GM20431 (cell line): ENCODE measurements at regions not wholly inside any gene's neighbourhood (a gene's known extent, or its start where the extent isn't known, plus 50 kb on each side); places are given as distances from the start of the nearest gene placed in this dataset.
"Not testable (repeated sequence)": the region's sequence is repeated elsewhere in the genome, so short reads cannot be mapped to it uniquely, and the experiment has no call there.

Source experiments
- in situ Hi-C: fragments of 300-500 bp; cut with MseI, MboI; formaldehyde crosslinking; loops from one replicate; pipeline ENCODE4 v1.15.0; 2020; ENCODE audit warnings: low sequenced_read_pairs; ENCODE audit not compliant: unreplicated experiment

DNA sequence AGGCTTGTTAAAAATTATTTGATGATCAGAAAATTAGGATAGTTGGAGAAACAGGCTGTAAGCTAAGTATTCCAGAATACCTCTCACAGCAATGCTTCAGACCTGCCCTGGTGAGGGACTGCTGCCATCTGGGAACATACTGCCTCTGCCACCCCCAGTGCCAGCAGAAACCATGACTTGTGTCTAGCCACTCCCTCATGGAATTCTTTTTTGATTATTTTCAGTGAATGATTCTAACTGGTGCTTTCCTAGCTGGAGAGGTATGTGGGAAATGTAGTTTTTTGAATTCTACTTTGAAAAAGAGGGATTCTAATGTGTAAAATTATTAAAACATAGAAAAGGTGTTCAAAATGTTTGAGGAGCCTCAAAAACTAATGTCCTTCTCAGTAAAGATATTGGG is 126.3 kb downstream of the HMHB1 start:
- in situ Hi-C loops, result no loop called here

DNA sequence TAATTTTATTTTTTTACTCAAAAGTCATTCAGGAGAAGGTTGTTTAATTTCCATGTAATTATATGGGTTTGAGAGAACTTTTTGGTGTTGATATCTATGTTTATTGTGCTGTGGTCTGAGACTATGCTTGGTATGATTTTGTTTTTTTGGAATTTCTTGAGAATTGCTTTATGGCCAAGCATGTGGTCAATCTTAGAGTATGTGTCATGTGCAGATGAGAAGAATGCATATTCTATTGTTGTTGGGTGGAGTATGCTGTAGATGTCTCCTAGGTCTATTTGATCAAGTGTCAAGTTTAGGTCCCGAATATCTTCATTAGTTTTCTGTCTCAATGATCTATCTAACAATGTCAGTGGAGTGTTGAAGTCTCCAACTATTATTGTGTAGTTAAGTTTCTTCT is 134.9 kb downstream of the HMHB1 start:
- in situ Hi-C loops, result no loop called here

DNA sequence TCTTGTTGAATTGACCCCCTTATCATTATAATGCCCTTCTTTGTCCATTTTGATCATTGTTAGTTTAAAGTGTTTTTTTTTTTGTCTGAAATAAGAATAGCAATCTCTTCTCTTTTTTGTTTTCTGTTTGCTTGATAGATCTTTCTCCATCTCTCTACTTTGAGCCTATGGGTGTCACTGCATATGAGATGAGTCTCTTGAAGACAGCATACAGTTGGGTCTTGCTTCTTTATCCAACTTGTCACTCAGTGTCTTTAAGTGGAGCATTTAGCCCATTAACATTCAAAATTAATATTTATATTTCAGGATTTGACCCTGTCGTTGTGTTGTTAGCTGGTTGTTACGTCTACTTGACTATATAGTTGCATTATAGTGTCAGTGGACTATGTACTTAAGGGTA is 135.4 kb downstream of the HMHB1 start:
- in situ Hi-C loops, result no loop called here

DNA sequence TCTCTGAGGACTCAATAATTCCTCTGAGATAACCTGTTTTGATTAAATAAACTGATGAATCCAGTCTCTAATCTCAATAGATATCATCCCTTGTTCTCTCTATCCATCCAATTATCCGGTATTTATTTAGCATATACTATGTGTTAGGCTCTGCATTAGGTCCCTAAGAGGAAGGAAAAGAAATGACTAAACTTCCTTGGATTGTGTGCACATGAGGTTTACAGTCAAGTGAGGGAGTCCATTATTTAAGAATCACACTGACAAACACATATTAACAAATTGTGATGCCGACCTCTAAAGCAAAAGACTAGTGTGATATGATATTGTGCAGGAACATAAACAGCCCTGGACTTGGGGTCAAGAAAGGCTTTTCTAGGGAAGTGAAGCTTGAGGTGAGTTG is 140.8 kb downstream of the HMHB1 start:
- in situ Hi-C loops, result loop anchor here (25.0 kb wide), 1 partner anchor 1041 kb away; no protein-coding TSS in a partner anchor

DNA sequence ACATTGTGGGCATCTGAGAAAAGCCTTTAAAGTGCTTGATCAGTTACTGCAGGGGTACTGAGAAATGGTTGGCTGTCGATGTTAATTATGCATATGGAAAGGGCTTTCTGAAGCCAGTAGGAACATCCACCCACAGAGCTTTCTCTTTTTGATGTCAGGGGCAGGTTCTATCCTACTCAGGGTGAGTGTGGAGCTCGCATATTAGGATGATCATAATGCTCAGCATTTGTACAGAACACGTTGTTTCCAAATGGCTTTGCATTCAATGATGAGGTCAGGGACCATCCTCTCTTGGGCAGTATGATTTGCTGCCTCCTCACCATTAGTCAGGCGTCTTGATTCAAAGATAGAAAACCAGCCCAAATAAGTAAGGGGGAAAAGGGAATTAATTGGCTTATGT is 141.9 kb downstream of the HMHB1 start:
- in situ Hi-C loops, result loop anchor here (25.0 kb wide), 1 partner anchor 1042 kb away; no protein-coding TSS in a partner anchor

DNA sequence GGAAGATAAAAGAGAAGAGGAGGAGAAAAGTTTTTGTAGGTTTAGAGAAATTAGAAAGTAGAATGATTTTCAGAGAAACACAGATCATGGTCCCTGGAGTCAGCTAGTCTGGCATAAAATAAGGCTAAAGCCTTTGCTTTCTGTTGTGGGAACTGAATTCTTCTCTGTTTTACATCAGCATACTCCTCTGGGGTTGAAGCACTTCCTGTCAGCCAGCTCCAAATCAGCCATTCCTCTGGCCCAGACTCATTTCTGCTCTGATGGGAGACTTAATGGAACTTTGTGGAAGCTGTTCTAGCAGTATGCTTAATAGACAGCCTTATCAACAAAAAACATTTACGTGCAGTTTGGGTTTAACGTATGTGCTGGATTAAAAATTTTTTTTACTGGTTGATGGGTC is 143.2 kb downstream of the HMHB1 start:
- in situ Hi-C loops, result loop anchor here (25.0 kb wide), 1 partner anchor 1043 kb away; no protein-coding TSS in a partner anchor

DNA sequence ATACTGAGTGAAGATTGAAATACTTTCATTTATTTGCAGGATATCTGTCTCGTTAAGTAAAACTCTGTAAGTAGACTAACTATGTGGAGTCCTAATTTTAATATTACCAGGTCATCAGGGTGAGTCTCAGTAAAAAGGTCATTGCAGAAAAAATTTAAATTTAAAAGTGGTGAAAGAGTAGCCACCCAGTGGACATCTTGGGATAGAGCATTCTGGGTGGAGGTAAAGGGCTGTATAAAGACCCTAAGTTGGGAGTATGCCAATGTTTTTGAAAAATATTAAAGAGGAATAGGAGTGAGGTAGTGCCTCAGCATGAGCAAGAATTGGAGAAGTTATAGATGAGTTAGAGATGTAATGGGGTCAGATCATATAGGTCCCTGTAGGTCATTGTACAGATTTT is 145.5 kb downstream of the HMHB1 start:
- in situ Hi-C loops, result loop anchor here (25.0 kb wide), 1 partner anchor 1045 kb away; no protein-coding TSS in a partner anchor

DNA sequence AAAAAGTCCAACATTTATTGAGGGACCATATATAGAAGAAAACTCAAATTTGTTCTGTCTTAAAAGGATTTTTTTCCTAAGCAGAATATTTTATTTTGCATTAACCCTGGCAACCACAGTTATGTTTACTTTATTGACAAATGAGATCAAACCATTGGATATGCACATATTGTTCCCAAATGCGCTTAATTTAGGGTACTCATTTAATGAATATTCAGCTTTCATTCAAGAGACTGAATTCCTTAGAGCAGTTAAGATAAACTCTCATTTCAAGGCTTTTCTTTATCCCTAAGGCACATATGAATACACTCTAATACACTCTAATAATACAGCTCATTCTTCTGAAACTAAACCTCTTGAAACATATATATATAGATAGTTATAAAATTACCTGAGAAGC is 150.2 kb downstream of the HMHB1 start:
- in situ Hi-C loops, result loop anchor here (25.0 kb wide), 1 partner anchor 1050 kb away; no protein-coding TSS in a partner anchor

DNA sequence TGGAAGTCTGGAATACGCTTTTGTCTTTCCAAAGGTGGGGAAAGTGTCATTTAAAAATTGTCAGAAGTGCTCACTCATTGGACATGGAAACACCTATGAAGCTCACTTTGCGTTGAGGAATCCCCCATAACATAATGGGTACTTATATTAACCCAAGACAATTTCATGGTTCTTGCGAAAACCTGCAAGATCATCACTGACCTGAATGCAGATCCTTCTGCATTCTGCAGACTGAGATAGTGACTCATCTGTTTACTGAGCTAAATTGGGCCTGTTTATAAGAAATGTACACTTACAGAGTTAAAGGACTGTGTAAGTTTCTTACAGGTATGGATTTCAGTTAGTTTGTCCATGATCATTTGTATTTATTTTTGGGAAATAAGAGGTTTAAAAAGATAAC is 153.0 kb downstream of the HMHB1 start:
- in situ Hi-C loops, result loop anchor here (25.0 kb wide), 1 partner anchor 1053 kb away; no protein-coding TSS in a partner anchor

DNA sequence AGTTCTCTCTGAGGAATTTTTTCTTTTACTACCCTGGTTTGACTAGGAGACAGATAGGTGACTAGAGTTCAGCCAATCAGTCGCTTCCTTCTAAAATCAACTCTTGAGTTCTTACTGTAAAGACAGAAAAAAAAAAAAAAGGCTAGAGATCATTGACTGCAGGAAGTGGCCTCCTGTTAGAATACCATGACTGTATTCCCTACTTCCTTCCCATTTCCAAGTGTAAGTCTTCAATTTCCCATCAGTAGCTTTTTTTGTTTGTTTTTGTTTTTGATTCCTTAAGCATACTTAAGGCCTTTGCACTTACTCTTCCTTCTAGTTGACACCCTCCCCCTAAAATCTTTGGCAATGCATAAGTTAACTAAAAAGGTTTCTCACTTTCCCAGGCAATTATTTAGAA is 154.3 kb downstream of the HMHB1 start:
- in situ Hi-C loops, result loop anchor here (25.0 kb wide), 1 partner anchor 1054 kb away; no protein-coding TSS in a partner anchor

DNA sequence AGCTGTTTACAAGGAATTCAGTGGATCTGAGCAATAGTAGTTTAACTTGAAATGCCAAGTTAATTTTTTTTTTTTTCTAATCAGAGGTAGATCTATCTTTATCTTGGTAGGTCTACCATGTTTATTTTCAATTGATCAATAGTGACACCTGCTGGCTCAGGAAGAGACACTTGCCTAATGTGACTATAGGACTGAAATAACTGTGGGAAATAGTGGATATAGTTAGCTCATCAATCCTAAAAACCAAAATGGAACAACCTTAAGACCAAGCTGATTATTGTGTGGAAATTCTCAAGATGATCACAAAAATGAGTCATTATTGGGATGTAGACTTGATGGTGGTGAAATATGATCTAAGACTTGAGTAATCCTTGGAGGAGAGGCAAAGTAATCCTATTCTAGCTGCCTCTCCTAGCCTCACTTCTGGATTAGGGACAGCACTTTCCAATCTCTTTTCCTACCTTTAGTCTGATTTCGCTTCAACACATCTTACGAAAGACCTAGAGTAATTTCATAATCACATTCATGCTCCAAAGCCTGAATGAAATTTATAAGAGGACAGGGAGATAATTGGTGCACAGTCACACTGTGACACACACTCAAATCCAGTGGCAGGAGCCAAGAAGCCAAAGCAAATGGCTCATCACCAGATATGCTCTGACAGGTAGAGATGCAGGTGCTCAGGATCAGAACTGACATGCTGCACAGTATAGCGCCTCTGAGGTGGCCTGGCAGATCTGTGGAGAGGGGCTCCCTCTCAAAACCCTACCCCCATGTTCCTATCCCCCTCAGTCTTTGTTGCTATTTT is 156.3 kb downstream of the HMHB1 start:
- in situ Hi-C loops, result loop anchor here (25.0 kb wide), 1 partner anchor 1056 kb away; no protein-coding TSS in a partner anchor

DNA sequence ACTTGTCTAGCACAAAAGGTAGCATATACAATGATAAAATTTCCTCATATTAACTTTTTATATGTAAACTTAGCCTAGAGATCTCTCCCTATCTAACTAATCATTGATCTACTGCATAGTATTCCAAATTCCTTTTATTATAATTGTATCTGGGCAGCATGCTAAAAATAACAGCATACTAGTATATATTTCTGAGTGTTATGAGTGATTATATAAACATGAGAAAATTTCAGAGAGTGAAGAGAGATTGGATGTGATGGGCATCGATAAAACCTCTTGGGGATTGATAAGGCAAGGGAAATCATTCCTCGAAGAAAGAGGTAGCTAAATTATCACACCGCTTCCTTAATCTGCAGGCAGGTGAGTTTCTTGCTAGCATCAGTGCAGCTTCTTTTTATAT is 158.2 kb downstream of the HMHB1 start:
- in situ Hi-C loops, result loop anchor here (25.0 kb wide), 1 partner anchor 1058 kb away; no protein-coding TSS in a partner anchor

DNA sequence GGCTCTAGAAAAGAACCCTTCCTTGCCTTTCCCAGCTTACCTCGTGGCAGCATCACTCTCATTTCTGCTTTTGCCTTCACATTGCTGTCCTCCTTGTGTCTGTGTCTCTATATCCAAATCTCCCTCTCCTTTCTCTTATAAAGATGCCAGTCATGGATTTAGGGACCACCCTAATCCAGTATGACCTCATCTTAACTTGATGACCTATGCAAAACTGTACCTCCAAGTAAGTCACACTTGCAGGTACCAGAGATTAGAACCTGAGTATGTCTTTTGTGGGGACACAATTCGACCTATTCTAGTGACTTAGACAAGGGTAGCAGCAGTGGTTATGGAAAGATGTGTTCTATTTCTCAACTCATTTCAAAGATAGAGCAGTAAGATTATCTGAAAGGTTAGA is 160.1 kb downstream of the HMHB1 start:
- in situ Hi-C loops, result loop anchor here (25.0 kb wide), 1 partner anchor 1060 kb away; no protein-coding TSS in a partner anchor

DNA sequence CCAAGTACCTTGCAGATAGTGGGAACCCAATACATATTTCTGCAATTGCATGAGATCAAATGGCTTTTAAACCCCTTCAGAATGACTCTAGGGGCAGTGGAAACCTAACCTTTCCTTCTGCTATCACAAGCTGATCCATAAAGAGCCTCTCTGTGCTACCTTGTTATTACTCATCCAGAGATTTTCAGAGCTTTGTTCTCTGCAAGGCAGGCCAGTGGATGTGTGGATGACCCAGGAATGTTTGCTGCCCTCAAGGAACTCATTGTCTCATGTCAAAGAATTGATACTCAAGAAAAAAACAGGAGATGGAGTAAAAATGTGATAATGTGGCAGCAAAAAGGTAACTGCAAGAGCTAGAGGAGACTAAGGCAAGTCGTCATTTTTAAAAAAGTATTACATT is 164.1 kb downstream of the HMHB1 start:
- in situ Hi-C loops, result no loop called here

DNA sequence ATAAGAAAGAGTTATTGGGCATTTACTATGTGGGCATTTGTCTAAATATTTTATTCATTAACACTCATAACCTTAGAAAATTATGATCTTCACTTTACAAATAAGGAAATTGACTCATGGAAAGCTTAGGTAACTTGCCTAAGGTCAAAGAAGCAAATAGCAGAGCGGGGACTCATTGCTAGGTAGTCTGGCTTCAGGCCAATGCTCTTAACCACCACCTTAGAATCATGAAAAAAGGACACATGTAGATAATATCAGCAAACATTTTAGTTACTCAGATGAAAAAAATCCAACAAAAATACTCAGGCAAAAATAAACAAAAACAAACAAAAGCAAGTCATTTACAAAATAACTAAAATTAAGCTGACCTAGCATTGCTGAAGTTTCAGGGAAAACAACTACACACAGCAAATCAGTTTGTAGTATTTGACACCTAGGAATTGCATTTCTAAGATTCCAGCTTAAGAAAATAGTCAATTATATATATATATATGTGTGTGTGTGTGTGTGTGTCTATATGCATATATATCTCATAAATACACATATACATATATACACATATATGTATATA is 166.0 kb downstream of the HMHB1 start:
- in situ Hi-C loops, result no loop called here

DNA sequence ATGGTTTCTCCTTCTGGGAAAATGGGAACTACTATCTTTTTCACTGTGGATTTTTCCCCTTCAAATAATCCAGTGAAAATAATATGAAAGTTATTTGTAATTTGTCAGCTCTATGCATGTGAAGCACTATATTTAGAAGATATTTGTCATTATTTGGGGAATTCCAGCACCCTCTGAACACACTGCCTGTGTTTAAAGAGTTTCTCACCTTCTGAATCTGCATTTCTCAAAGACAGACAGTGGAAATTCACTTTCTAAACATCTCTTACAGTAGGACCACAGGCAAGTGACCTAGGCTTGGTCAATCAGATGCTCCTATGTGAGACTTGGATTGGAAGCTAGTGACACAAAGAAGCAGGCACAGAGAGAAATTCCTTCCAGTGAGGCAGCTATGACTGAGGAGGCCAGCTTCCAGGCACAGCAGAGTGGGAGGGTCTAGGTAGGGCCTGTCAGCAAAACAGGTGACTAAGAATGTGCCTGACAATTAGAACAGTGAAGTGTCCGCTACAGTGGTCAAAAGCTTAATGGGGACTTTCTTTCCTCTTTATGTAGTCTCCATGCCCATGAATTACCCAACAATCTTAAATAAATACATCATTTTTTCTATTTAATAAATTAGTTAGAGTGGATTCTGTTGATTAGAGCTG is 167.2 kb downstream of the HMHB1 start:
- in situ Hi-C loops, result no loop called here

DNA sequence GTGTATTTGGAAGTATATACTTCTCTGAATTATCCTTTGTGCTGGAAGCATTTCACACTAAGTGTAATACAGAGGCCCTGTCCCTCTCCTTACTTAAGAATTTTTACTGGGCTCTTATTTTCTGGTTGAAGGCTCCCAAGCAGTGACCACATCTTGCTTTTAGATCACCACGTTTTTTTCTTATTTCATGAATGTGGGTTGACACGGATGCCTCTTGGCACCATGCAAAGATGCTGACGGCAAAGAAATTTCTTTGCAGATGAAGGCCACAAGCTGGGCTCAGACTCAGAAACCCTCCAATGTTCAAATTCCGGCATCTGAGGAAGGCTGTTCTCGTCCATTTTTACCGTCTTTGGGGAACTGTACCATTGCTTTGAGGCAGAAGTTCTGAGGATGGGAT is 168.5 kb downstream of the HMHB1 start:
- in situ Hi-C loops, result no loop called here

DNA sequence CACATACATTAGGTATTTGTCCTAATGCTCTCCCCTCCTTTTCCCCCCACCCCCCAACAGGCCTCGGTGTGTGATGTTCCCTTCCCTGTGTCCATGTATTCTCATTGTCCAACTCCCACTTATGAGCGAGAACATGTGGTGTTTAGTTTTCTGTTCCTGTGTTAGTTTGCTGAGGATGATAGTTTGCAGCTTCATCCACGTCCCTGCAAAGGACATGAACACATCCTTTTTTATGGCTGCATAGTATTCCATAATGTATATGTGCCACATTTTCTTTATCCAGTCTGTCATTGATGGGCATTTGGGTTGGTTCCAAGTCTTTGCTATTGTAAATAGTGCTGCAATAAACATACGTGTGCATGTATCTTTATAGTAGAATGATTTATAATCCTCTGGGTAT is 171.0 kb downstream of the HMHB1 start:
- in situ Hi-C loops, result not testable (repeated sequence)

DNA sequence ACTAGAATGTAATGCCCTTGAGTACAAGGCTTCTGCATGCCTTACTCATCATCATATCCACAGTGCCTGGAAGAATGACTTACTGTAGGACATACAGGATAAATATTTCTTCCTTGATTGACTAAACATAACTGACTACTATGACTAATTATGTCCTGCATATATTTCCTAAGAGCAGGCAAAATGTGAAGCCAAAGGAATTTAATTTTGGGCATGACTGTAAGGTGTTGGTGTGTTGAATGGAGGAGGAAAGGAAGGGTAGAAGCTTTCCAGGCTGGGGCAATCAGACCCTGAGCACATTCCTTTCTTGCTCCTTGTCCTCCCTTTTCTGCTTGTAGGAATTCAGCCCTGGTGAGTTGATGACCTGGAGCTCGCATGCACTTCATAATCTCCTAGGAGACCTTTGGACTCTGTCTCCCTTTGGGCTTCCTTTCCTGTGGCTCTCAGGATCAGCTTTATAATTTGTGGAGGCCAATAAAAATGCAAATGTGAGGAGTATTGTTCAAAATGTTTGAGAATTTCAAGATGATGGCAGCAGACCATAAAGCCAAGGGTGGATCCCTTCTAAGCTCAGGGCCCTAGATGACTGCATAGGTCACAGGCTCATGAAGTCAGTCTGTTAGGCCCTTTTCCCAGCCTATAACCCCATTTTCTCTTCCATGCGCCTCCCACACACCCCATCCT is 174.0 kb downstream of the HMHB1 start:
- in situ Hi-C loops, result no loop called here

DNA sequence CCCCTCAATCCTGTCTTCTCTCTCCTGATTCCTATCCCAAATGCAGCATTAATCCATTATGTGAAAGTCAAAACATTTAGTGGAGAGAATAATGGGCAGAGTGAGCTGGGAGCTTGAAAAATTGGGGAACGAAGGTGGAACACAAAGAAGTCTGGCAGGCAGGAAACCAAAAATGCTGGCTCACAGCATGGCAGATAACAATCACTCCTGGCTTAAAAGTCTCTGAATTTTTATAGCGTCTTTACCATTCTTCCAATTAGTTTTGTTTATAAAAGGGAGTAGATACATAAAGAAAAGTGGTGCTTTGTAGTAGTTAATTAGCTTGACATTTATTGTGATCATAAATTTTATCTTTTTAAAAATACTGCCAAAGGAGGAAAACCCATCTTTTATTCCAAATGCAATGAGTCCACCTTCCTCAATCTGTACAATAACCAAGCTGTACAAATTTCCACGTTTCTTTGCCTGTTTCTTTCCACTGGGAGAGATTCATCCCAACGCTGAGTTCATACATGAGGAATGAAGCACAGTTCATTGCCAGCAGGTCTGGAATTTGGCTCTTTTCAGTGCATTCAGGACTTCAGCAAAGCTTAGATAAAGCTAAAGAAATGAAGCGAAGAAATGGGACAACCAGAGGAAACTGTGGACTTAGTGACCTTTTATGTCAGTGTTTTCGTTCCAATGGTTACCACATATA is 174.7 kb downstream of the HMHB1 start:
- in situ Hi-C loops, result no loop called here
